ENCODE measurements at regions not wholly inside any gene's neighbourhood (a gene's known extent, or its start where the extent isn't known, plus 50 kb on each side); places are given as distances from the start of the nearest gene placed in this dataset.
A peak's percentile ranks its signal among the peaks of the same experiment; 100 is the strongest.

- TF ChIP-seq, protein P1, sequence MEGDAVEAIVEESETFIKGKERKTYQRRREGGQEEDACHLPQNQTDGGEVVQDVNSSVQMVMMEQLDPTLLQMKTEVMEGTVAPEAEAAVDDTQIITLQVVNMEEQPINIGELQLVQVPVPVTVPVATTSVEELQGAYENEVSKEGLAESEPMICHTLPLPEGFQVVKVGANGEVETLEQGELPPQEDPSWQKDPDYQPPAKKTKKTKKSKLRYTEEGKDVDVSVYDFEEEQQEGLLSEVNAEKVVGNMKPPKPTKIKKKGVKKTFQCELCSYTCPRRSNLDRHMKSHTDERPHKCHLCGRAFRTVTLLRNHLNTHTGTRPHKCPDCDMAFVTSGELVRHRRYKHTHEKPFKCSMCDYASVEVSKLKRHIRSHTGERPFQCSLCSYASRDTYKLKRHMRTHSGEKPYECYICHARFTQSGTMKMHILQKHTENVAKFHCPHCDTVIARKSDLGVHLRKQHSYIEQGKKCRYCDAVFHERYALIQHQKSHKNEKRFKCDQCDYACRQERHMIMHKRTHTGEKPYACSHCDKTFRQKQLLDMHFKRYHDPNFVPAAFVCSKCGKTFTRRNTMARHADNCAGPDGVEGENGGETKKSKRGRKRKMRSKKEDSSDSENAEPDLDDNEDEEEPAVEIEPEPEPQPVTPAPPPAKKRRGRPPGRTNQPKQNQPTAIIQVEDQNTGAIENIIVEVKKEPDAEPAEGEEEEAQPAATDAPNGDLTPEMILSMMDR (IDR thresholded peaks at IDR 0.05) = peak in 9 of 12 donors; percentile 6 to 46 (median 20)
- no peak for TF ChIP-seq POLR2A (IDR thresholded peaks at IDR 0.05)
Measured at GRCh38 chr4:104015680-104016079, 295.9 kb upstream of the TACR3 start.
